GM12878 (cell line): ENCODE measurements at regions not wholly inside any gene's neighbourhood (a gene's known extent, or its start where the extent isn't known, plus 50 kb on each side); places are given as distances from the start of the nearest gene placed in this dataset.

ENCODE experiments used
- ATAC-seq: fragments of 200-7000 bp; cut with Tn5 transposase; 3 replicates; pipeline ENCODE4 v1.9.1; 2020; ENCODE audit warnings: mild to moderate bottlenecking, moderate library complexity
- BruUV-seq: library from RNA; stranded (reverse); fragments of 400-500 nt; replicated peaks from 2 replicates; lab custom pipeline; 2021; lab: Mats Ljungman, UMichigan
- CTCF ChIA-PET: fragments of 300-600 bp; sonication (Branson Sonifier 250); formaldehyde crosslinking; extraction: SDS; loops from one replicate; lab custom pipeline; 2021; ENCODE audit warnings: inconsistent platforms; lab: Yijun Ruan, JAX
- POLR2A ChIA-PET: fragments of 350-600 bp; formaldehyde crosslinking; extraction: SDS; loops from one replicate; lab custom pipeline; 2021; ENCODE audit warnings: inconsistent platforms; lab: Charles Lee
- RAD21 ChIA-PET: fragments of 300-600 bp; sonication (Branson Sonifier 250); formaldehyde crosslinking; loops from one replicate; lab custom pipeline; 2023; ENCODE audit warnings: antibody characterized with exemption; ENCODE audit not compliant: unreplicated experiment; lab: Charles Lee
- SMC1A ChIA-PET: fragments of 300-600 bp; sonication (Branson Sonifier 250); formaldehyde crosslinking; loops from one replicate; lab custom pipeline; 2023; ENCODE audit not compliant: unreplicated experiment, uncharacterized antibody; lab: Charles Lee
- DNase-seq: peaks from one replicate; pipeline ENCODE4 v3.0.0-alpha.2; 2011; ENCODE audit warnings: low read depth, low spot score
- FAIRE-seq: peaks from 3 replicates; lab custom pipeline; 2011; peaks lifted over from hg19 to GRCh38; lab: Jason Lieb, UNC
- H2AFZ ChIP-seq: 2 replicates; pipeline ENCODE4 v1.6.0; 2011; ENCODE audit warnings: low read depth, low read length, control low read depth; ENCODE audit not compliant: control insufficient read depth
- H3K27ac ChIP-seq: 2 replicates; pipeline ENCODE4 v1.5.1; 2011; ENCODE audit warnings: control low read depth; ENCODE audit not compliant: control insufficient read depth, insufficient read depth
- H3K27me3 ChIP-seq, 2 experiments: replicated peaks in 1 of 2; 2 replicates each; pipeline versions ENCODE4 v1.6.0 to v1.6.1; 2011; ENCODE audit warnings: low read length in 1 of 2; ENCODE audit not compliant: control insufficient read depth in 2 of 2, insufficient read depth in 2 of 2
- H3K36me3 ChIP-seq, 2 experiments: 2 replicates each; pipeline ENCODE4 v1.5.1; 2011; ENCODE audit warnings: low read length in 1 of 2; ENCODE audit not compliant: control insufficient read depth in 2 of 2, insufficient read depth in 2 of 2
- H3K4me1 ChIP-seq: 2 replicates; pipeline ENCODE4 v1.6.1; 2011; ENCODE audit warnings: mild to moderate bottlenecking, low read length, moderate library complexity, mixed read lengths; ENCODE audit not compliant: control insufficient read depth, insufficient read depth
- H3K4me2 ChIP-seq: 2 replicates; pipeline ENCODE4 v1.6.0; 2011; ENCODE audit warnings: control low read depth; ENCODE audit not compliant: control insufficient read depth, insufficient read depth
- H3K4me3 ChIP-seq: fragments of 200-600 bp; sonication (generic); 2 replicates; pipeline ENCODE4 v1.5.1; 2016
- H3K79me2 ChIP-seq: 2 replicates; pipeline ENCODE4 v1.6.0; 2011; ENCODE audit warnings: low read length; ENCODE audit not compliant: control insufficient read depth, insufficient read depth
- H3K9ac ChIP-seq: 2 replicates; pipeline ENCODE4 v1.8.0; 2011; ENCODE audit warnings: low read length, control low read depth, mixed read lengths; ENCODE audit not compliant: control insufficient read depth, insufficient read depth
- H3K9me3 ChIP-seq: replicated peaks from 3 replicates; pipeline ENCODE4 v1.5.1; 2011; ENCODE audit warnings: mild to moderate bottlenecking, low read length; ENCODE audit not compliant: control insufficient read depth, insufficient read depth
- H4K20me1 ChIP-seq: 2 replicates; pipeline ENCODE4 v1.6.0; 2011; ENCODE audit not compliant: control insufficient read depth, insufficient read depth
- CBFB ChIP-seq: IDR thresholded peaks from 2 replicates; pipeline ENCODE4 v1.6.1; 2016; ENCODE audit warnings: antibody characterized with exemption, low read depth
- GABPA ChIP-seq: IDR thresholded peaks from 2 replicates; pipeline ENCODE4 v1.6.1; 2014; ENCODE audit warnings: antibody characterized with exemption, low read depth, mild to moderate bottlenecking, inconsistent platforms
- RCOR1 ChIP-seq: conservative IDR thresholded peaks from 2 replicates; pipeline ENCODE4 v1.6.1; 2012; ENCODE audit warnings: low read depth, low read length, improper control_type of control experiment
- TARDBP ChIP-seq: IDR thresholded peaks from 2 replicates; pipeline ENCODE4 v1.6.1; 2016; ENCODE audit warnings: borderline replicate concordance
- TCF3 ChIP-seq: IDR thresholded peaks from 2 replicates; pipeline ENCODE4 v1.6.1; 2012; ENCODE audit warnings: low read depth, mild to moderate bottlenecking, low read length, borderline replicate concordance; ENCODE audit not compliant: insufficient read depth
- WGBS: methylation state at CpG from one replicate; pipeline ENCODE4 v1.1.6; 2016; ENCODE audit warnings: low lambda C conversion rate; ENCODE audit not compliant: insufficient replicate concordance, insufficient coverage; ENCODE audit errors: missing lambda C conversion rate; 5-methylcytosine and 5-hydroxymethylcytosine counted together
- in situ Hi-C: fragments of 300-500 bp; cut with MboI; formaldehyde crosslinking; loops from 9 replicates; pipeline ENCODE4 v1.14.3; 2018; ENCODE audit warnings: mixed read lengths
- intact Hi-C: fragments of 100-400 bp; cut with micrococcal nuclease; formaldehyde crosslinking; loops from one replicate; pipeline ENCODE4 v1.14.2; 2022; ENCODE audit not compliant: unreplicated experiment
- TF ChIP-seq, protein P1 (sequence below): fragments of 450-650 bp; IDR thresholded peaks from 2 replicates; pipeline ENCODE4 v1.6.1; 2017; ENCODE audit warnings: mild to moderate bottlenecking, low read depth, inconsistent platforms; ENCODE audit not compliant: poor library complexity, severe bottlenecking

DNA sequence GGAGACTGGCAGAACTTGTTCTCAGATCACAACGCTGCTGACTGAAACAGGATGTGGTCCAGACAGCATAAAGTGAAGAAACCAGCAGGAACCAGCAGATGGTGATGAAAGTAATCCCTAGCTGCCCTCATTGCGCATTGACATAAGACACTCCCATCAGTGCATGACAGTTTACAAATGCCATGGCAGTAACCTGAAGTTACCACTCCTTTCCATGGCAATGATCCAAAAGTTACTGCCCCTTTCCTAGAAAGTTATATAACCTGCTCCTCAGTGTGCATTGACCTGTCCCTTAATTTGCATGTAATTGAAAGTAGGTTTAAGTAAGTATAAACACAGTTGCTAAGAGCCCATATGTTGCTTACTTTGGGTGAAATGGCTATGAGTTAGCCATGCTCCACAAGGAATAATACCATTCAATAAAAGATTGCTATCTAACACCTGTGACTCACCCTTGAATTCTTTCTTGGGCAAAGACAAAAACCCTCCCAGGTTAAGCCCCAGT, 149.1 kb upstream of the CD96 start:
- H3K4me3 ChIP-seq = no peak overlapping the region
- 0% methylated on average over 2 of the region's 2 CpGs for WGBS
- no peak overlapping the region for H3K9ac ChIP-seq
- ChIA-PET CTCF (interaction anchor here (1.2 kb wide), 1 partner anchor 61 kb away, joined by 3 read pairs; no protein-coding TSS in a partner anchor), SMC1A (interaction anchor here (0.8 kb wide), 1 partner anchor 10 kb away, joined by 3 read pairs; no protein-coding TSS in a partner anchor), RAD21 (no interaction called here), POLR2A (no interaction called here)
- no peak for FAIRE-seq
- BruUV-seq = no TSS peak
- no peaks in the 10 kb centered on the region for H3K27me3 ChIP-seq
- in situ Hi-C loops = no loop called here
- H3K9me3 ChIP-seq = no peaks in the 10 kb centered on the region
- DNase-seq = no peak
- intact Hi-C loops = no loop called here
- no peak overlapping the region for H3K4me2 ChIP-seq
- TF ChIP-seq, protein P1, sequence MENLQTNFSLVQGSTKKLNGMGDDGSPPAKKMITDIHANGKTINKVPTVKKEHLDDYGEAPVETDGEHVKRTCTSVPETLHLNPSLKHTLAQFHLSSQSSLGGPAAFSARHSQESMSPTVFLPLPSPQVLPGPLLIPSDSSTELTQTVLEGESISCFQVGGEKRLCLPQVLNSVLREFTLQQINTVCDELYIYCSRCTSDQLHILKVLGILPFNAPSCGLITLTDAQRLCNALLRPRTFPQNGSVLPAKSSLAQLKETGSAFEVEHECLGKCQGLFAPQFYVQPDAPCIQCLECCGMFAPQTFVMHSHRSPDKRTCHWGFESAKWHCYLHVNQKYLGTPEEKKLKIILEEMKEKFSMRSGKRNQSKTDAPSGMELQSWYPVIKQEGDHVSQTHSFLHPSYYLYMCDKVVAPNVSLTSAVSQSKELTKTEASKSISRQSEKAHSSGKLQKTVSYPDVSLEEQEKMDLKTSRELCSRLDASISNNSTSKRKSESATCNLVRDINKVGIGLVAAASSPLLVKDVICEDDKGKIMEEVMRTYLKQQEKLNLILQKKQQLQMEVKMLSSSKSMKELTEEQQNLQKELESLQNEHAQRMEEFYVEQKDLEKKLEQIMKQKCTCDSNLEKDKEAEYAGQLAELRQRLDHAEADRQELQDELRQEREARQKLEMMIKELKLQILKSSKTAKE = no peak
- TF ChIP-seq GABPA (no peak), RCOR1 (no peak), TCF3 (no peak), CBFB (no peak), TARDBP (no peak)
- no peaks in the 10 kb centered on the region for H3K79me2 ChIP-seq
- no peak overlapping the region for H2AFZ ChIP-seq
- ATAC-seq = no peak; the same call in 1 of the 3 replicates
- H3K36me3 ChIP-seq = no peaks in the 10 kb centered on the region
- H3K4me1 ChIP-seq = no peaks in the 10 kb centered on the region
- no peak overlapping the region for H3K27ac ChIP-seq
- H4K20me1 ChIP-seq = no peaks in the 10 kb centered on the region
